NCI-H2171 (cell line): ENCODE measurements at regions not wholly inside any gene's neighbourhood (a gene's known extent, or its start where the extent isn't known, plus 50 kb on each side); places are given as distances from the start of the nearest gene placed in this dataset.
"Not testable (repeated sequence)": the region's sequence is repeated elsewhere in the genome, so short reads cannot be mapped to it uniquely, and the experiment has no call there.

Experiments
- DNase-seq: peaks from one replicate; lab custom pipeline; 2025; lab: John Stamatoyannopoulos, UW

- no peak for DNase-seq
Measured at GRCh38 chr6:144957236-144957937, 672.3 kb downstream of the UTRN start.

DNA sequence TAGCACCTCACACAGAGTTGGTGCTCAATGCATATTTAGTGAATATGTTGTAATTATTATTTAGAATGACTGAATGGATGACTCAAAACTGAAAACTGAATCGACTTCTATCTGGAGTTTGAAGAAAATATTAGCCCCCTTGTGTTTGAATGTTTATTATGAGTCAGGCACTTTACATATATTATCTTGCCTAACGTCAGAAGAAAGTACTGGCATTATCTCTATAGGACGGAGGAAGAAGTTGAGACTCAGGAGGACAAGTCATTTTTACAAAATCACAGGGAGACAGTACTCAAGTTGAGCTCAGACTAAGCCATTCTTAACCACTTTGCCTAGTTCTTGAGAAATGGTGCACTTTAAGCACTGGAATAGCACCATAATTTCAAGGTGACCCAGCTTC lies 684.0 kb downstream of the UTRN start:
- DNase-seq = no peak

DNA sequence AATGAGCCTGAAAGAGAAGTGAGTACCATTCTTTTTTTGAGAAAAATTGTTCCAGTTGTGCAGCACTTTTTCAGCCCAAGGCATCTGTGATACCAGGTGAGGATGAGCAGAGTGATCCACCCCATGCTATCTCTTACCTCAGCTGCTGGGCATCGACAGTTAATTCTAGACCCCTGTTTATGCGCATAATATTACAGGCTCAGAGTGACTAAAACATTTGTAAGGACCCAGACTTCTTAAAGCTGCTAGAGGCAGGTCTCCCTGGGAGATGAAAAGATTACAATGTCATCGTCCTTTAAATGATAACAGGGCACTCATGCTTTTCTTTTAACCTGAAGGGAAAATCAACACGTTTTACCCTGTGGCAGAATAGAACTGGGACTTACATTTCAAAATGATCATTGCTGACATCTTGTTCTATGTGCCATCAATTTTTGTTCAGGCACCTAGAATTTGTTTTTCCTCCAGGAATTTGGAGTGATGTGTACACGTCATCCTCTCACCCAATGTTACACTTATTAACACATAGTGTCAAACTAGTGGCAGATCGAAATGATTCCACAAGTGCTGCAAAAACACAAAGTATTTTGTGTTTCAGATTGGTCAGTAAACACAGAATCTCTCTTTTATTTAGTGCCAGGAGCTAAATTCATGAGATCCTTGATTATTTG lies 684.6 kb downstream of the UTRN start:
- DNase-seq = no peak

DNA sequence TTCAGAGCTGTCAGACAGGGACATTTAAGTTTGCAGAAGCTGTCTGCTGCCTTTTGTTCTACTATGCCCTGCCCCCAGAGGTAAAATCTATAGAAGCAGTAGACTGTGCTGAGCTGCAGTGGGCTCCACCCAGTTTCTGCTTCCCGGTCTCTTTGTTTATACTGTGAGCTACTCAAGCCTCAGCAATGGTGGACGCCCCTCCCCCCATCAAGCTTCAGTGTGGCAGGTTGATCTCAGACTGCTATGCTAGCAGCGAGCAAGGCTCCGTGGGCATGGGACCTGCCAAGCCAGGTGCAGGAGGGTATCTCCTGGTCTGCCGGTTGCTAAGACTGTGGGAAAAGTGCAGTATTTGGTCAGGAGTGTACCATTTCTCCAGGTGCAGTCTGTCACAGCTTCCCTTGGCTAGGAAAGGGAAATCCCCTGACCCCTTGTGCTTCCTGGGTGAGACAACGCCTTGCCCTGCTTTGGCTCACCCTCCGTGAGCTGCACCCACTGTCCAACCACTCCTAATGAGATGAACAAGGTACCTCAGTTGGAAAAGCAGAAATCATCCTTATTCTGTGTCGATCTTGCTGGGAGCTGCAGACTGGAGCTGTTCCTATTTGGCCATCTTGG lies 692.2 kb downstream of the UTRN start:
- not testable (repeated sequence) for DNase-seq

DNA sequence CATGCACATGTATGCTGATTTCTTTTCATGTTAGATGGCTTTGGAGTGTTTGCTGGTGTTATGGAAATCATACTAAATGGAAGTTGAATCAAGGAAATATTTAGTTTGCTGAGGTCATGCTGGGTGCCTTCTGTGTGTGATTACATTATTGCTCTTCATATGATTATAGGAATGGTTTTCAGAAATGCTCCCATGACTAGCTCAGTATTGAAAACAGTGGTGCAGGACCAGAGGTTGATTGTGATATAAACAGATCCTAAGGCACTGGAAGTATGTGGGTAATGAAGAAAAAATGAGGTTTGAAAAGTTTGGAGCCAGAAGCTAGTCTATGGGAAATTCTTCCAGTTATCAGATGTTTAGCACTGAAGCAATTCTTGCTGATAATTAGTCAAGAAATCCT lies 693.1 kb downstream of the UTRN start:
- no peak for DNase-seq

DNA sequence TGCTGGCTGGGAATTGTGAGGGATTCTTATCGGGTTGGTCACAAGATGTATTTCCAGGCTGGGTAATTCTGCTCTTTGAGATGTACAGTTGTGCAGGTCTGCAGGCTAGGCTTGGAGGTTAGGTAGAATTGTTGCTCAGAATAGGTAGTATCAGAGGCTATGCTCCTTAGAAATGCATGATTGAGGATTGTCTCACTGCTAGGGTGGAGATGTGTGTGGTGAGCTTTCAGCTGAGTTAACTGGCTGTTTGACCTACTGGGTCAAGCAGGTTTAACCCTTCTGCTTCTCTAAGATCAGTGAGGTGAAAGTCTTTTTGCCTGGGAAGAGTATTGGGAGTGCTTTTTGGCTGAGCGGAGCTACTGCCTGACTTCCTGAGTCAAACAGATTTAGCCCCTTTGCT lies 701.1 kb downstream of the UTRN start:
- DNase-seq = no peak

DNA sequence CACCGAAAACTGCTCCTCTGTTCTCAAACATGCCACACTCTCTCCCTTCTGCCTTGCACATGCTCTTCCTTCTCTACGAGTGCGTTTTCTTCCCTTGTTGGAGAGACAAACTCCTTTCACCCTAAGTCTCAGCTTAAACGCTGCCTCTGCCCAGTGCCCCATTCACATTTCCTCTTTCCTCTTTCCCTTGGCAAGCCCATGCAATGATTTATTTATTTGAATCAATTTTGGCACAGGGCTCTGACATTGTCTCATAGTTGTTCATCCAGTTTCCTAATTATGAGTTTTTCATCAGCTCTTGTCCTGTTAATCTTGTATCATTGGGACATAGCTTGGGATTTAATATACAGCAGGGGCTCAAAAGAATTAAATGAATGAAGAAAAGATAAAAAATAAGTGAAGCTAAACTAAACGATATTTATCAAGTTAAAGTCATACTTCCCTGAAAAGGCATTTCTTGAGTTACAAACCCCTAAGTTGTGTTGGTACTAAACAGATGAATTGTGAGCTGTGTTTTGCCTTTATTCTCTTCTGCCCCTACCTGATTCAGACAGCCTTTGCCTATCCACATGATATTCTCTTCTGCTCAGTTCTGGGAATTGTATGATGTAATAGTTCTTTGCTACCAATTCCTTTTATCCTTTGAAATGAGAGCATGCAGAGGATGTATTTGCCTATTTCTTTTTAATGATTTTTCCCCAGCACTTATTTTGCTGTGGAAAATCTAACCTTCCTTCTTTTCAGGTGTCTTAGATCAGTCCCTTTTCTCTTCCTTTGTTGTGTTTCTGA lies 704.4 kb downstream of the UTRN start:
- DNase-seq = no peak

DNA sequence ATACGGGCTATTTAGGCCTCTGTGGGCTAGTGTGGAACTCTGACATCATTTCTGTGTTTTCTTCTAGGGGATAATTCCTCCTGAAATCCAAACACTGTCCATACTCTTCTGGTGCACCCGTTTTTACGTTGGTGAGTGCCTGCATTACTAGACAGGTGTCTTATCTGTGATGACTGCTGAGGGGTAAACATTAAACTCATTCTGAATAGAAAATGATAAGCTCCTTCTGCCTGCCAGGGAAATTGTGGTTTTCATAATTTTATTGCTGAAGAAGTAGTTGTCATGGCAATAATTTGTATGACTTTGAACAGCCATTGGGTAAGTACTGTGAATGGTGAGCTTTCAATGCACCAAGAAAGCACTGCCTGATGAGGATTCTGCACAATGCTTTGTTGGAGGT lies 705.6 kb downstream of the UTRN start:
- no peak for DNase-seq

DNA sequence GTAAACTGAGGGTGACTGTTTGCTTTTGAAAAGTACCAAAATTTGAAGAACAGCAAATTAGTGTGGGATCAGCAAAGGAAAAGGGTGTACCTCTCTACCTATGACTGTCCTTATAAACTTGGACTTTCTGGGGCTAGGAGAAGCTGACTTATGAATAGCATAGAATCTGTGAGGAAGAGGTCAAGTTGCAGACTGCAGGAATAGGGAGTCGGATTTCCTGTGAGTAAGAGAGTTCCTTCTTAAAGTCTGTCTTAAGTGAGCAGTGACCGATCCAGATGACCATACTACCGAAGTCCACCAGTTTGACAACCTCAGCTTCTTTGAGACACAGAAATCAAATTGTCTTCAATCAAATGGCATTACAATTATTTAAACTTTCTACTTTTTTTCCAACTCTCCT lies 708.7 kb downstream of the UTRN start:
- DNase-seq = no peak

DNA sequence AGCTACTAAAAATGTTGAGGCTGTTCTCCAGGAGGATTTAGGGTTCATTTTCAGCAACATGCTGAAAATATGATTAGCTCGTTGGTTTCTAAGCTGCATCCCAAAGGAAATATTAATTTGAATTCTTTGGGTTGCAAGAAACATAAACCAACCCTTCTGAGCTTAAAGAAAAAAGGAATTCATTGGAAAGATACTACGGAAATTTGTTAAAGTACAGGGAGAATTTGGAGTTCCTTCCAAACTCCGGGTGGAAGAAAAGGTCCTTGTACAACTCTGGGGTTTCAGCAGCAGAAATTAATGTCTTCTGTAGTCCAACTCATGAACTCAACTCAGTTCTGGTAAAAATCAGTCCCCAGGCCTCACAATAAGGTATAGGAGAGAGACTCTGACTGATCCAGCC lies 712.9 kb downstream of the UTRN start:
- DNase-seq = no peak

DNA sequence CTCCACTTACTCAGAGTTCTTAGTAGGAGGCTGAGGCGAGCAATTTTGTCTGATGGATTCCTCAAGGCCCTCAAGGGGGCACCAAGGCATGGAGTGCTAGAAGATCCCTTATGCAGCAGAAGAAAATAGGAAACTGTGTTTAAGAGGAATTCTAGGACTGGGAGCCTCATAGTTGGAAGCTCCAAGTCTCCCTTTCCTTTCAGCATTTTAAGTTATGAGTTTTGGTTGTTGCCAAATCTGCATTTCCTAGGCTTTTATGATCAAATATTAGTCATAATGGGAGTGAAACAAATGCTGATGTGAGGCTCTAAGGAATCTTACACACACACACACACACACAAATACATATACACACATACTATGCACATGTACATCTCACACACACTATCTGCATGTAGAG lies 714.0 kb downstream of the UTRN start:
- no peak for DNase-seq

GRCh38 chr6:145003145-145003544 lies 718.0 kb downstream of the UTRN start:
- no peak for DNase-seq

DNA sequence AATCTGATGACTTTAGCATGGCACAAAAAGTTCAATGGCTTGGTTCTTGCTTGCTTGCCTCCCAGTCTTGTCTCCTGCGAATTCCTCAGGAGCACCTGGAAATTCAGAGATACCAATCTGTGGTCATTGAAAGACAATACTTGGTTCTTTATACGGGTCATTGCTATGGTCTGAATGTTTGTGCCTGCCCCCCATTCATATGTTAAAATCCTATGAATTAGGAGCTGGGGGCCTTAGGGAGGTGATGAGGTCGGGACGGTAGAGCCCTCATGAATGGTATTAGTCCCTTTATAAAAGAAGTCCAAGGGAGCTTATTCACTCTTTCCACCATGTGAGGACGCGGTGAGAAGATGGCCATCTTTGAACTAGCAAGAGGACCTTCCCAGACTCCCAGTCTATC lies 721.8 kb downstream of the UTRN start:
- DNase-seq = no peak

GRCh38 chr6:145008715-145009114 lies 723.6 kb downstream of the UTRN start:
- DNase-seq = no peak

DNA sequence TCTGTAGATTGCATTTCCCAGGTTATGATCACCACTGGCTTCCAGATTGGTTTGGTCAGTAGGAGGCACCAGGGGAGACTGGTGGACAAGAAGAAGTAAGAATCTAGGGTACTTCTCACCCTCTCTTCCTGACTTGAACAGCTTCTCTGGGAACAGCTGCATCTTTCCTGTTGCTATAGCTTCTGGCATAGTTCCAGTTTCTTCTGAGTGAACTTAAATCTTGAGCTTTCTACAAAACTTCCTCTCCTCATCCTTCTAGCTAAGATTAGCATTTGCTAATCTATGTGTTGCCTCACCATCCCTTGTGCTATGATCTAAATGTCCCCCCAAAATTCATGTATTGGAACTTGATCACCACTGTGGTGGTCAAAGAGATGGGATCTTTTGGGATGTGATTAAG lies 724.6 kb downstream of the UTRN start:
- DNase-seq = no peak

- DNase-seq = no peak
Measured at GRCh38 chr6:145012039-145012662, 723.2 kb downstream of the EPM2A start.

GRCh38 chr6:145015739-145016558 lies 719.4 kb downstream of the EPM2A start:
- DNase-seq = no peak

GRCh38 chr6:145017051-145017450 lies 718.3 kb downstream of the EPM2A start:
- no peak for DNase-seq

DNA sequence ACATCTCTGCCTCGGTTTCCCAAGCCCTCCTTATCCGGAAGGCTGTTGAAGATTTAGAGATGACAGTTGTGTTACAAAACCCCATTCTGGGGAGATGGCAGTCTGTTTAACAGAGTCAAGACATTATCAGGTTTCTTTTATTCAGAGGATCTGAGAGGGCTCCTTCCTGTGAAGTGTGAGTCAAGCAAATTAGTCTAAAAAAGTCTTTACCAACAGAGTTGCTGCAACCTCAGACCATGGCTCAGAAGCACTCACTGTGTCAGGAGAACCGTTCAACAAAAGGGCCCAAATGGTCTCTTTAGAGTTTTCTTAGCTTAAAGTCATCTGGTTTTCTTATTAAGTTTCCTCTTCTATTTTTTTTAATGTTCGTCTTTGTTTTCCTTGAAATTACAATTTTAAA lies 717.8 kb downstream of the EPM2A start:
- no peak for DNase-seq

DNA sequence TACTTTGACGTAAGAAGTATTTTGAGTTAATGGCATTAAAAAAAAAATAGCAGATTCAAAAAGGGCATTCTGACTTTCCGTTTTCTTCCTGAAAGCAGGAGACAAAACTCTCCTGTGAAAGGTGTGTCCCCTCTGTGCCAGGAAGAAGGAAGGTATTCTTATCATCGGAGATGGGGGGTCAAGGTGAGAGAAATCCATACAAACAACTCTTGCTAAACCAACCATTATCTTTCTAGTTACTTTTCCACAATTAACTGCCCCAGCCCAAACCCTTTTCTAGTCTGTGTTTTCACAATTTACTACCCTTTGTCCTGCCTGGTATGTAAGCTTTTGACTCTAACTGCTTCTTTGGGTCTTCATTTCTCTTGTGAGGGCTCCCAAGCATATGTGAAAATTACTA lies 717.3 kb downstream of the EPM2A start:
- no peak for DNase-seq

- no peak for DNase-seq
Measured at GRCh38 chr6:145020114-145020513, 715.2 kb downstream of the EPM2A start.
